CD4-positive, alpha-beta T cell (primary cell): ENCODE measurements at regions not wholly inside any gene's neighbourhood (a gene's known extent, or its start where the extent isn't known, plus 50 kb on each side); places are given as distances from the start of the nearest gene placed in this dataset.

Experiments used
- ATAC-seq: fragments of 200-7000 bp; cut with Tn5 transposase; one replicate; pipeline ENCODE4 v1.10.0; 2022; ENCODE audit warnings: mild to moderate bottlenecking; ENCODE audit not compliant: poor library complexity
- CTCF ChIA-PET: fragments of 350-600 bp; sonication (Branson Sonifier 250); formaldehyde crosslinking; loops from one replicate; lab custom pipeline; 2021; ENCODE audit warnings: antibody characterized with exemption, inconsistent platforms; lab: Charles Lee
- POLR2A ChIA-PET: fragments of 350-600 bp; sonication (Branson Sonifier 250); formaldehyde crosslinking; loops from one replicate; lab custom pipeline; 2021; ENCODE audit warnings: antibody characterized with exemption, inconsistent platforms; lab: Charles Lee
- DNase-seq, 14 experiments: peaks; one replicate each; pipeline ENCODE4 v3.0.0-alpha.2; 2013 to 2020; ENCODE audit warnings: mixed read lengths in 2 of 14
- H3K27ac ChIP-seq, 2 donors: one replicate each; pipeline versions ENCODE4 v1.5.1 to v1.7.0; 2013; ENCODE audit warnings: low read length in 2 of 2, low read depth in 1 of 2, mild to moderate bottlenecking in 1 of 2
- H3K27me3 ChIP-seq, 2 experiments: 1 replicate in 1 of 2; 2 replicates in 1 of 2; pipeline versions ENCODE4 v1.6.1 to v1.7.0; 2013; ENCODE audit warnings: low read length in 2 of 2, control low read depth in 1 of 2, mild to moderate bottlenecking in 1 of 2, moderate library complexity in 1 of 2; ENCODE audit not compliant: insufficient read depth in 2 of 2, control insufficient read depth in 1 of 2
- H3K36me3 ChIP-seq: one replicate; pipeline ENCODE4 v1.6.1; 2013; ENCODE audit warnings: low read length, control low read depth; ENCODE audit not compliant: insufficient read depth
- H3K4me1 ChIP-seq: one replicate; pipeline ENCODE4 v1.6.1; 2013; ENCODE audit warnings: low read length, control low read depth; ENCODE audit not compliant: insufficient read depth
- H3K4me3 ChIP-seq: one replicate; pipeline ENCODE4 v1.5.1; 2013; ENCODE audit warnings: mild to moderate bottlenecking, low read length, moderate library complexity
- H3K9me3 ChIP-seq, 2 experiments: 1 replicate in 1 of 2; 2 replicates in 1 of 2; pipeline versions ENCODE4 v1.6.1 to v1.7.0; 2013; ENCODE audit warnings: low read length in 2 of 2, mild to moderate bottlenecking in 2 of 2, control low read depth in 1 of 2, moderate library complexity in 1 of 2; ENCODE audit not compliant: control insufficient read depth in 1 of 2, insufficient read depth in 1 of 2
- H3K27ac Mint-ChIP-seq: one replicate; pipeline ENCODE4 v1.8.0; 2020; ENCODE audit warnings: mixed read lengths
- H3K27me3 Mint-ChIP-seq: one replicate; pipeline ENCODE4 v1.8.0; 2021; ENCODE audit warnings: mixed read lengths
- H3K36me3 Mint-ChIP-seq: one replicate; pipeline ENCODE4 v1.8.0; 2021; ENCODE audit warnings: low read depth, mixed read lengths
- H3K4me1 Mint-ChIP-seq: one replicate; pipeline ENCODE4 v1.8.0; 2021; ENCODE audit warnings: low read depth, mixed read lengths
- H3K4me3 Mint-ChIP-seq: one replicate; pipeline ENCODE4 v1.8.0; 2020; ENCODE audit warnings: mild to moderate bottlenecking, mixed read lengths
- H3K9me3 Mint-ChIP-seq: one replicate; pipeline ENCODE4 v1.8.0; 2020; ENCODE audit warnings: mixed read lengths
- CTCF ChIP-seq: fragments of 200-600 bp; IDR thresholded peaks from one replicate; pipeline ENCODE4 v1.8.0; 2022; ENCODE audit warnings: antibody characterized with exemption, mild to moderate bottlenecking
- intact Hi-C, 2 experiments: fragments of 100-400 bp; cut with DNase I in 1 of 2; cut with micrococcal nuclease in 1 of 2; formaldehyde crosslinking; loops; one replicate each; pipeline versions ENCODE4 v1.15.1 to v1.9.0; 2023 to 2025; cut with DNase I, micrococcal nuclease

GRCh38 chr9:135357863-135358551, 121.6 kb upstream of the PPP1R26 start:
- Histone ChIP-seq H3K4me3 (no peak overlapping the region), H3K36me3 (no peaks in the 10 kb centered on the region), H3K27ac (no peak overlapping the region), H3K9me3 (no peaks in the 10 kb centered on the region), H3K27me3 (no peaks in the 10 kb centered on the region), H3K4me1 (peaks cover 5% of the 10 kb centered on the region)
- ATAC-seq (no peak), DNase-seq (no peak)
- CTCF ChIA-PET, result no interaction called here
- Mint-ChIP-seq H3K27ac (no peak overlapping the region), H3K4me3 (no peak overlapping the region), H3K36me3 (no peaks in the 10 kb centered on the region), H3K27me3 (peaks cover 4% of the 10 kb centered on the region), H3K9me3 (no peaks in the 10 kb centered on the region), H3K4me1 (no peaks in the 10 kb centered on the region)
- intact Hi-C loops, result no loop called here
- POLR2A ChIA-PET, result no interaction called here
- no peak for TF ChIP-seq CTCF

- H3K4me1 Mint-ChIP-seq, result no peaks in the 10 kb centered on the region
- CTCF ChIA-PET, result no interaction called here
- Histone ChIP-seq H3K36me3 (no peaks in the 10 kb centered on the region), H3K4me1 (peaks cover 5% of the 10 kb centered on the region), H3K27me3 (no peaks in the 10 kb centered on the region), H3K27ac (no peak overlapping the region), H3K4me3 (no peak overlapping the region), H3K9me3 (no peaks in the 10 kb centered on the region)
- no peaks in the 10 kb centered on the region for H3K9me3 Mint-ChIP-seq
- no peak overlapping the region for H3K4me3 Mint-ChIP-seq
- peaks cover 4% of the 10 kb centered on the region for H3K27me3 Mint-ChIP-seq
- no peaks in the 10 kb centered on the region for H3K36me3 Mint-ChIP-seq
- no peak for TF ChIP-seq CTCF
- intact Hi-C loops, result no loop called here
- H3K27ac Mint-ChIP-seq, result no peak overlapping the region
- ATAC-seq (no peak), DNase-seq (no peak)
- POLR2A ChIA-PET, result no interaction called here
Observed at GRCh38 chr9:135358552-135358940, 121.0 kb upstream of the PPP1R26 start.

GRCh38 chr9:135359764-135360163, 119.8 kb upstream of the PPP1R26 start:
- ATAC-seq (no peak), DNase-seq (no peak)
- H3K9me3 ChIP-seq, result no peaks in the 10 kb centered on the region
- peaks cover 5% of the 10 kb centered on the region for H3K4me1 ChIP-seq
- POLR2A ChIA-PET, result no interaction called here
- Mint-ChIP-seq H3K9me3 (no peaks in the 10 kb centered on the region), H3K27ac (no peak overlapping the region), H3K36me3 (no peaks in the 10 kb centered on the region), H3K27me3 (peaks cover 4% of the 10 kb centered on the region), H3K4me3 (no peak overlapping the region), H3K4me1 (no peaks in the 10 kb centered on the region)
- TF ChIP-seq CTCF, result no peak
- no peak overlapping the region for H3K27ac ChIP-seq
- H3K36me3 ChIP-seq, result no peaks in the 10 kb centered on the region
- intact Hi-C loops, result no loop called here
- H3K27me3 ChIP-seq, result no peaks in the 10 kb centered on the region
- CTCF ChIA-PET, result no interaction called here
- no peak overlapping the region for H3K4me3 ChIP-seq
